Endothelial cell (in vitro differentiated cells): ENCODE measurements at regions not wholly inside any gene's neighbourhood (a gene's known extent, or its start where the extent isn't known, plus 50 kb on each side); places are given as distances from the start of the nearest gene placed in this dataset.

Experiments used
- DNase-seq: peaks from one replicate; pipeline ENCODE4 v3.0.0; 2021; ENCODE audit warnings: low spot score
- H3K27ac Mint-ChIP-seq: one replicate; pipeline ENCODE4 v1.8.0; 2021; ENCODE audit warnings: mixed read lengths, inconsistent platforms; ENCODE audit not compliant: unreplicated experiment
- H3K27me3 Mint-ChIP-seq: one replicate; pipeline ENCODE4 v1.8.0; 2021; ENCODE audit warnings: mild to moderate bottlenecking, moderate library complexity, mixed read lengths, inconsistent platforms; ENCODE audit not compliant: unreplicated experiment
- H3K36me3 Mint-ChIP-seq: one replicate; pipeline ENCODE4 v1.8.0; 2021; ENCODE audit warnings: mild to moderate bottlenecking, low read depth, mixed read lengths, inconsistent platforms; ENCODE audit not compliant: unreplicated experiment
- H3K4me1 Mint-ChIP-seq: one replicate; pipeline ENCODE4 v1.8.0; 2021; ENCODE audit warnings: mild to moderate bottlenecking, mixed read lengths, inconsistent platforms; ENCODE audit not compliant: unreplicated experiment
- H3K4me3 Mint-ChIP-seq: one replicate; pipeline ENCODE4 v1.8.0; 2021; ENCODE audit warnings: mild to moderate bottlenecking, mixed read lengths, inconsistent platforms; ENCODE audit not compliant: unreplicated experiment
- H3K9me3 Mint-ChIP-seq: one replicate; pipeline ENCODE4 v1.8.0; 2021; ENCODE audit warnings: mixed read lengths, inconsistent platforms; ENCODE audit not compliant: unreplicated experiment
- TF ChIP-seq, protein P1 (sequence below): fragments of 200-600 bp; sonication (generic); IDR thresholded peaks from one replicate; pipeline ENCODE4 v1.5.0; 2021; ENCODE audit warnings: antibody characterized with exemption; ENCODE audit not compliant: unreplicated experiment

DNA sequence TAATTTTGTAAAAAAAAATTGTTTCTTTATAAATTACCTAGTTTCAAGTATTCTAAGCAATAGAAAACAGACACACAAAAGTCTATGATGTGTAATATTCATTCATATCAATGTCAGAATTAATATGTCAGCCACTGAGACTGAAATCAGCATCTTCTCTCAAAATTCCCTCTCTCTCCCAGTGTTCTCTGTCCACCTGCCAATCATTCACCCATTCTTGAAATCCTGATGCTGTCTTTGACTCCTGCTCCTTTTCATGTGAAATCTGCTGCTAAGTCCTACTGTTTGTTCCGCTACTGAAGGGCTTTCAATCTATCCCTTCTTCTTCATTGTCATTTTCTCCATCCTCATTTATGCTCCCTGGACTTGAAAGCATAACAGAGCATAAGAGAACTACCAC lies 257.9 kb downstream of the SATB2 start:
- Mint-ChIP-seq H3K27ac (no peak overlapping the region), H3K4me3 (no peak overlapping the region)

DNA sequence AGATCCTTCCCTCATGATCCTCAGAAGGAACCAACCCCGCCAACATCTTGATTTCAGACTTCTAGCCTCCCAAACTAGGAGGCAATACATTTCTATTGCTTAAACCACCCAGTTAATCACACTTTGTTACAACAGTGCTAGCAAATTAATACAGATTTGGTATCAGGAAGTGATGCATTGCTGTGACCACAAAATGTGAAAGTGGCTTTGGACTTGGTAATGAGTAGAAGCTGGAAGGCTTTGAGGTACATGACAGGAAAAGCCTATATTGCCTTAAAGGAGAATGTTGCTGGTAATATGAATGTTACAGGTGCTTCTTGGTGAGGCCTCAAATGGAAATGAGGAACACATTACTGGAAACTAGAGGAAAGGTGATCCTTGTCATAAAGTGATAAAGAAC lies 260.3 kb downstream of the SATB2 start:
- TF ChIP-seq, protein P1, sequence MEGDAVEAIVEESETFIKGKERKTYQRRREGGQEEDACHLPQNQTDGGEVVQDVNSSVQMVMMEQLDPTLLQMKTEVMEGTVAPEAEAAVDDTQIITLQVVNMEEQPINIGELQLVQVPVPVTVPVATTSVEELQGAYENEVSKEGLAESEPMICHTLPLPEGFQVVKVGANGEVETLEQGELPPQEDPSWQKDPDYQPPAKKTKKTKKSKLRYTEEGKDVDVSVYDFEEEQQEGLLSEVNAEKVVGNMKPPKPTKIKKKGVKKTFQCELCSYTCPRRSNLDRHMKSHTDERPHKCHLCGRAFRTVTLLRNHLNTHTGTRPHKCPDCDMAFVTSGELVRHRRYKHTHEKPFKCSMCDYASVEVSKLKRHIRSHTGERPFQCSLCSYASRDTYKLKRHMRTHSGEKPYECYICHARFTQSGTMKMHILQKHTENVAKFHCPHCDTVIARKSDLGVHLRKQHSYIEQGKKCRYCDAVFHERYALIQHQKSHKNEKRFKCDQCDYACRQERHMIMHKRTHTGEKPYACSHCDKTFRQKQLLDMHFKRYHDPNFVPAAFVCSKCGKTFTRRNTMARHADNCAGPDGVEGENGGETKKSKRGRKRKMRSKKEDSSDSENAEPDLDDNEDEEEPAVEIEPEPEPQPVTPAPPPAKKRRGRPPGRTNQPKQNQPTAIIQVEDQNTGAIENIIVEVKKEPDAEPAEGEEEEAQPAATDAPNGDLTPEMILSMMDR = no peak
- H3K9me3 Mint-ChIP-seq = no peaks in the 10 kb centered on the region
- H3K4me1 Mint-ChIP-seq = peaks cover 4% of the 10 kb centered on the region
- H3K4me3 Mint-ChIP-seq = no peak overlapping the region
- H3K27me3 Mint-ChIP-seq = peaks cover 1% of the 10 kb centered on the region
- no peak overlapping the region for H3K27ac Mint-ChIP-seq
- no peak for DNase-seq
- H3K36me3 Mint-ChIP-seq = no peaks in the 10 kb centered on the region

More for the DNA sequence above, 257.9 kb downstream of the SATB2 start:
- TF ChIP-seq, protein P1 = no peak
- H3K4me1 Mint-ChIP-seq = peaks cover 4% of the 10 kb centered on the region
- H3K9me3 Mint-ChIP-seq = no peaks in the 10 kb centered on the region
- H3K27me3 Mint-ChIP-seq = peaks cover under 1% of the 10 kb centered on the region
- H3K36me3 Mint-ChIP-seq = no peaks in the 10 kb centered on the region
- DNase-seq = no peak

GRCh38 chr2:199196686-199197085 lies 261.1 kb downstream of the SATB2 start:
- no peaks in the 10 kb centered on the region for H3K36me3 Mint-ChIP-seq
- H3K27me3 Mint-ChIP-seq = peaks cover 1% of the 10 kb centered on the region
- TF ChIP-seq, protein P1 = no peak
- H3K4me1 Mint-ChIP-seq = peaks cover 4% of the 10 kb centered on the region
- H3K27ac Mint-ChIP-seq = no peak overlapping the region
- no peak overlapping the region for H3K4me3 Mint-ChIP-seq
- no peak for DNase-seq
- H3K9me3 Mint-ChIP-seq = no peaks in the 10 kb centered on the region

DNA sequence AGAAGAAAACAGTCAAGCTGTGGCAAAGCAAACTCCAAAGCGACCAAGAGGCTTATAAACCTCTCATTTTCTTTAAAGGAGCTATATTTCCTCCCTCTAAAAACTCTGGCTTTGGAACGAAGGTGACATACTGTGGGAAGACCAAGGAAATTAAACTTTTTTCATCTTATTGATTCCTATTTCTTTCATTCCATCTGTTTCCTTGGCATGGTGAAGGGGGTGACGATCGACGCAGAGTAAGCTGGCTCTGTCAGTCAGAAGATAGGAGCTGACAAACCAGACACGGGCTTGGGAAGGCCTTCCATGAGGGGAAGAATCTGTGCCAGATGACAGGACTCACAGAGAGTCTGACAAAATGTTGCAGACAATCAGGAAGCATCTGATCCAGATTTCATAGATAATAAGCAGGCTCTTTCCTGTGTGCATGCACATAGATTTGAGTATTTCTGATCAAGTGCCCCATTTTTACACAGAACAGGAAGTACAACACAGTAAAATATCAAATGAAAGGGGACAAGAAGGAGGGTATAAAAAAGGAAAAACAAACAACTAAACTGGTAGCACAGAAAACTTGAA lies 261.7 kb downstream of the SATB2 start:
- H3K27ac Mint-ChIP-seq = no peak overlapping the region
- TF ChIP-seq, protein P1 = no peak
- peaks cover 4% of the 10 kb centered on the region for H3K4me1 Mint-ChIP-seq
- no peaks in the 10 kb centered on the region for H3K36me3 Mint-ChIP-seq
- no peaks in the 10 kb centered on the region for H3K9me3 Mint-ChIP-seq
- no peak overlapping the region for H3K4me3 Mint-ChIP-seq
- peaks cover 1% of the 10 kb centered on the region for H3K27me3 Mint-ChIP-seq
- DNase-seq = no peak

GRCh38 chr2:199191461-199191860 lies 266.3 kb downstream of the SATB2 start:
- H3K27ac Mint-ChIP-seq = no peak overlapping the region
- H3K36me3 Mint-ChIP-seq = no peaks in the 10 kb centered on the region
- TF ChIP-seq, protein P1 = no peak
- H3K4me3 Mint-ChIP-seq = no peak overlapping the region
- peaks cover 7% of the 10 kb centered on the region for H3K4me1 Mint-ChIP-seq
- no peaks in the 10 kb centered on the region for H3K9me3 Mint-ChIP-seq
- DNase-seq = no peak
- H3K27me3 Mint-ChIP-seq = peaks cover 1% of the 10 kb centered on the region
